Stimulated activated effector memory CD8-positive, alpha-beta T cell treated with anti-CD3 and anti-CD28 coated beads, Interleukin-12 subunit alpha, Interleukin-12 subunit beta, amount 100 ng/mL, for 72 hours (primary cell): ENCODE measurements at regions not wholly inside any gene's neighbourhood (a gene's known extent, or its start where the extent isn't known, plus 50 kb on each side); places are given as distances from the start of the nearest gene placed in this dataset.

ENCODE experiments used
- ATAC-seq: fragments of 150-1000 bp; cut with Tn5 transposase; 2 replicates; pipeline ENCODE4 v1.10.0; 2021
- DNase-seq, 2 donors: peaks; one replicate each; pipeline ENCODE4 v3.0.0; 2021 to 2022; ENCODE audit warnings: low spot score in 2 of 2
- H3K27ac Mint-ChIP-seq: one replicate; pipeline ENCODE4 v1.8.0; 2022; ENCODE audit warnings: mild to moderate bottlenecking, mixed read lengths
- H3K36me3 Mint-ChIP-seq: one replicate; pipeline ENCODE4 v1.8.0; 2022; ENCODE audit warnings: mild to moderate bottlenecking, mixed read lengths
- H3K4me1 Mint-ChIP-seq: one replicate; pipeline ENCODE4 v1.8.0; 2022; ENCODE audit warnings: mixed read lengths
- H3K4me3 Mint-ChIP-seq: one replicate; pipeline ENCODE4 v1.8.0; 2022; ENCODE audit warnings: mild to moderate bottlenecking, mixed read lengths
- H3K9me3 Mint-ChIP-seq: one replicate; pipeline ENCODE4 v1.8.0; 2022; ENCODE audit warnings: mixed read lengths

GRCh38 chr11:19466314-19466713, 225.6 kb upstream of the E2F8 start:
- DNase-seq = no peak
- Mint-ChIP-seq H3K36me3 (no peaks in the 10 kb centered on the region), H3K4me1 (no peaks in the 10 kb centered on the region), H3K27ac (no peak overlapping the region), H3K4me3 (no peak overlapping the region), H3K9me3 (no peaks in the 10 kb centered on the region)
- ATAC-seq = no peak

GRCh38 chr11:19463976-19464375, 223.2 kb upstream of the E2F8 start:
- Mint-ChIP-seq H3K36me3 (no peaks in the 10 kb centered on the region), H3K9me3 (no peaks in the 10 kb centered on the region), H3K4me1 (no peaks in the 10 kb centered on the region), H3K27ac (no peak overlapping the region), H3K4me3 (no peak overlapping the region)
- no peak for DNase-seq
- no peak for ATAC-seq

- H3K9me3 Mint-ChIP-seq = no peaks in the 10 kb centered on the region
- ATAC-seq (no peak), DNase-seq (no peak)
- no peaks in the 10 kb centered on the region for H3K4me1 Mint-ChIP-seq
- H3K4me3 Mint-ChIP-seq = no peak overlapping the region
- H3K36me3 Mint-ChIP-seq = no peaks in the 10 kb centered on the region
- H3K27ac Mint-ChIP-seq = no peak overlapping the region
Observed at GRCh38 chr11:19460718-19461405, 220.1 kb upstream of the E2F8 start.

- Mint-ChIP-seq H3K36me3 (no peaks in the 10 kb centered on the region), H3K4me1 (no peaks in the 10 kb centered on the region), H3K9me3 (no peaks in the 10 kb centered on the region), H3K4me3 (no peak overlapping the region), H3K27ac (no peak overlapping the region)
- DNase-seq (no peak), ATAC-seq (no peak)
Observed at GRCh38 chr11:19459240-19459639, 218.5 kb upstream of the E2F8 start.

- Mint-ChIP-seq H3K4me1 (no peaks in the 10 kb centered on the region), H3K4me3 (no peak overlapping the region), H3K9me3 (no peaks in the 10 kb centered on the region), H3K27ac (no peak overlapping the region), H3K36me3 (no peaks in the 10 kb centered on the region)
- DNase-seq (no peak), ATAC-seq (no peak)
Observed at GRCh38 chr11:19458721-19459120, 218.0 kb upstream of the E2F8 start.

GRCh38 chr11:19458231-19458630, 217.5 kb upstream of the E2F8 start:
- no peak overlapping the region for H3K4me3 Mint-ChIP-seq
- no peak overlapping the region for H3K27ac Mint-ChIP-seq
- no peaks in the 10 kb centered on the region for H3K9me3 Mint-ChIP-seq
- H3K36me3 Mint-ChIP-seq = no peaks in the 10 kb centered on the region
- no peaks in the 10 kb centered on the region for H3K4me1 Mint-ChIP-seq
- ATAC-seq = no peak
- no peak for DNase-seq

- no peak for DNase-seq
- Mint-ChIP-seq H3K36me3 (no peaks in the 10 kb centered on the region), H3K4me1 (no peaks in the 10 kb centered on the region)
Observed at GRCh38 chr11:19455731-19456130, 215.0 kb upstream of the E2F8 start.

GRCh38 chr11:19453651-19454257, 213.0 kb upstream of the E2F8 start:
- Mint-ChIP-seq H3K9me3 (no peaks in the 10 kb centered on the region), H3K27ac (no peak overlapping the region), H3K4me1 (no peaks in the 10 kb centered on the region), H3K36me3 (no peaks in the 10 kb centered on the region), H3K4me3 (no peak overlapping the region)
- ATAC-seq = no peak
- DNase-seq = no peak

More at GRCh38 chr11:19455731-19456130, 215.0 kb upstream of the E2F8 start:
- no peak overlapping the region for H3K4me3 Mint-ChIP-seq
- no peak for ATAC-seq
- no peak overlapping the region for H3K27ac Mint-ChIP-seq
- no peaks in the 10 kb centered on the region for H3K9me3 Mint-ChIP-seq

GRCh38 chr11:19451609-19452008, 210.9 kb upstream of the E2F8 start:
- H3K27ac Mint-ChIP-seq = no peak overlapping the region
- H3K4me3 Mint-ChIP-seq = no peak overlapping the region
- H3K9me3 Mint-ChIP-seq = no peaks in the 10 kb centered on the region
- ATAC-seq (no peak), DNase-seq (no peak)
- H3K4me1 Mint-ChIP-seq = no peaks in the 10 kb centered on the region
- no peaks in the 10 kb centered on the region for H3K36me3 Mint-ChIP-seq

GRCh38 chr11:19450282-19450681, 209.5 kb upstream of the E2F8 start:
- Mint-ChIP-seq H3K4me3 (no peak overlapping the region), H3K9me3 (no peaks in the 10 kb centered on the region), H3K36me3 (no peaks in the 10 kb centered on the region), H3K4me1 (no peaks in the 10 kb centered on the region), H3K27ac (no peak overlapping the region)
- no peak for DNase-seq
- ATAC-seq = no peak

- no peaks in the 10 kb centered on the region for H3K4me1 Mint-ChIP-seq
- H3K36me3 Mint-ChIP-seq = no peaks in the 10 kb centered on the region
- DNase-seq (no peak), ATAC-seq (no peak)
- no peak overlapping the region for H3K27ac Mint-ChIP-seq
- no peak overlapping the region for H3K4me3 Mint-ChIP-seq
- no peaks in the 10 kb centered on the region for H3K9me3 Mint-ChIP-seq
Observed at GRCh38 chr11:19448651-19449050, 207.9 kb upstream of the E2F8 start.

- DNase-seq (no peak), ATAC-seq (no peak)
- no peaks in the 10 kb centered on the region for H3K36me3 Mint-ChIP-seq
- no peaks in the 10 kb centered on the region for H3K9me3 Mint-ChIP-seq
- H3K4me1 Mint-ChIP-seq = peaks cover 10% of the 10 kb centered on the region
- H3K4me3 Mint-ChIP-seq = no peak overlapping the region
- H3K27ac Mint-ChIP-seq = no peak overlapping the region
Observed at GRCh38 chr11:19447150-19447566, 206.4 kb upstream of the E2F8 start.

- ATAC-seq = peak; percentile 51
- no peaks in the 10 kb centered on the region for H3K36me3 Mint-ChIP-seq
- H3K27ac Mint-ChIP-seq = no peak overlapping the region
- H3K4me1 Mint-ChIP-seq = peaks cover 23% of the 10 kb centered on the region
- DNase-seq = no peak
- H3K9me3 Mint-ChIP-seq = no peaks in the 10 kb centered on the region
- no peak overlapping the region for H3K4me3 Mint-ChIP-seq
Observed at GRCh38 chr11:19445771-19446170, 205.0 kb upstream of the E2F8 start.

- Mint-ChIP-seq H3K36me3 (no peaks in the 10 kb centered on the region), H3K4me3 (no peak overlapping the region), H3K27ac (no peak overlapping the region), H3K9me3 (no peaks in the 10 kb centered on the region), H3K4me1 (peaks cover 23% of the 10 kb centered on the region)
- ATAC-seq = no peak
- DNase-seq = no peak
Observed at GRCh38 chr11:19444231-19444630, 203.5 kb upstream of the E2F8 start.

- Mint-ChIP-seq H3K36me3 (no peaks in the 10 kb centered on the region), H3K4me3 (peak overlapping the region; percentile 35), H3K9me3 (no peaks in the 10 kb centered on the region), H3K4me1 (peaks cover 23% of the 10 kb centered on the region), H3K27ac (peak overlapping the region; percentile 38)
- DNase-seq (no peak), ATAC-seq (peak; percentile 47)
Observed at GRCh38 chr11:19442554-19442910, 201.8 kb upstream of the E2F8 start.

GRCh38 chr11:19441752-19442553, 201.2 kb upstream of the E2F8 start:
- peaks cover 23% of the 10 kb centered on the region for H3K4me1 Mint-ChIP-seq
- peak overlapping the region; percentile 38 for H3K27ac Mint-ChIP-seq
- H3K4me3 Mint-ChIP-seq = peak overlapping the region; percentile 35
- H3K36me3 Mint-ChIP-seq = no peaks in the 10 kb centered on the region
- DNase-seq (peak; percentile 18 to 79), ATAC-seq (peak; percentile 93)
- no peaks in the 10 kb centered on the region for H3K9me3 Mint-ChIP-seq
